Astrocyte of the hippocampus (primary cell): ENCODE measurements at regions not wholly inside any gene's neighbourhood (a gene's known extent, or its start where the extent isn't known, plus 50 kb on each side); places are given as distances from the start of the nearest gene placed in this dataset.
"Not testable (repeated sequence)": the region's sequence is repeated elsewhere in the genome, so short reads cannot be mapped to it uniquely, and the experiment has no call there.

Source experiments
- DNase-seq: peaks from one replicate; pipeline ENCODE4 v3.0.0; 2011; ENCODE audit warnings: low read depth, low spot score

GRCh38 chr9:101993771-101994170 is 255.3 kb upstream of the GRIN3A start:
- DNase-seq: peak; percentile 6

GRCh38 chr9:101991926-101992325 is 253.5 kb upstream of the GRIN3A start:
- no peak for DNase-seq

GRCh38 chr9:101977614-101978210 is 239.3 kb upstream of the GRIN3A start:
- peak; percentile 37 for DNase-seq

- no peak for DNase-seq
Measured at GRCh38 chr9:101970609-101971008, 232.2 kb upstream of the GRIN3A start.

- DNase-seq: no peak
Measured at GRCh38 chr9:101968392-101968791, 229.9 kb upstream of the GRIN3A start.

GRCh38 chr9:101966691-101967090 is 228.2 kb upstream of the GRIN3A start:
- DNase-seq: no peak

GRCh38 chr9:101957705-101958104 is 219.3 kb upstream of the GRIN3A start:
- no peak for DNase-seq

GRCh38 chr9:101951598-101951997 is 213.2 kb upstream of the GRIN3A start:
- no peak for DNase-seq

- no peak for DNase-seq
Measured at GRCh38 chr9:101931756-101932155, 193.3 kb upstream of the GRIN3A start.

- DNase-seq: no peak
Measured at GRCh38 chr9:101930783-101931182, 192.3 kb upstream of the GRIN3A start.

GRCh38 chr9:101925498-101925897 is 187.1 kb upstream of the GRIN3A start:
- DNase-seq: no peak

- no peak for DNase-seq
Measured at GRCh38 chr9:101923451-101923850, 185.0 kb upstream of the GRIN3A start.

GRCh38 chr9:101916948-101917347 is 178.5 kb upstream of the GRIN3A start:
- DNase-seq: not testable (repeated sequence)

- no peak for DNase-seq
Measured at GRCh38 chr9:101915482-101915881, 177.0 kb upstream of the GRIN3A start.

- peak; percentile 5 for DNase-seq
Measured at GRCh38 chr9:101912698-101913097, 174.3 kb upstream of the GRIN3A start.

- DNase-seq: no peak
Measured at GRCh38 chr9:101907466-101907865, 169.0 kb upstream of the GRIN3A start.

- DNase-seq: no peak
Measured at GRCh38 chr9:101904845-101905244, 166.4 kb upstream of the GRIN3A start.

GRCh38 chr9:101902051-101902450 is 163.6 kb upstream of the GRIN3A start:
- DNase-seq: no peak

- DNase-seq: no peak
Measured at GRCh38 chr9:101897196-101897595, 158.7 kb upstream of the GRIN3A start.

GRCh38 chr9:101893661-101894646 is 155.5 kb upstream of the GRIN3A start:
- DNase-seq: no peak

GRCh38 chr9:101881508-101881907 is 143.1 kb upstream of the GRIN3A start:
- no peak for DNase-seq

- no peak for DNase-seq
Measured at GRCh38 chr9:101880846-101881245, 142.4 kb upstream of the GRIN3A start.

GRCh38 chr9:101878734-101879133 is 140.3 kb upstream of the GRIN3A start:
- no peak for DNase-seq
